ENCODE measurements at regions not wholly inside any gene's neighbourhood (a gene's known extent, or its start where the extent isn't known, plus 50 kb on each side); places are given as distances from the start of the nearest gene placed in this dataset.
"Not testable (repeated sequence)": the region's sequence is repeated elsewhere in the genome, so short reads cannot be mapped to it uniquely, and the experiment has no call there.

DNA sequence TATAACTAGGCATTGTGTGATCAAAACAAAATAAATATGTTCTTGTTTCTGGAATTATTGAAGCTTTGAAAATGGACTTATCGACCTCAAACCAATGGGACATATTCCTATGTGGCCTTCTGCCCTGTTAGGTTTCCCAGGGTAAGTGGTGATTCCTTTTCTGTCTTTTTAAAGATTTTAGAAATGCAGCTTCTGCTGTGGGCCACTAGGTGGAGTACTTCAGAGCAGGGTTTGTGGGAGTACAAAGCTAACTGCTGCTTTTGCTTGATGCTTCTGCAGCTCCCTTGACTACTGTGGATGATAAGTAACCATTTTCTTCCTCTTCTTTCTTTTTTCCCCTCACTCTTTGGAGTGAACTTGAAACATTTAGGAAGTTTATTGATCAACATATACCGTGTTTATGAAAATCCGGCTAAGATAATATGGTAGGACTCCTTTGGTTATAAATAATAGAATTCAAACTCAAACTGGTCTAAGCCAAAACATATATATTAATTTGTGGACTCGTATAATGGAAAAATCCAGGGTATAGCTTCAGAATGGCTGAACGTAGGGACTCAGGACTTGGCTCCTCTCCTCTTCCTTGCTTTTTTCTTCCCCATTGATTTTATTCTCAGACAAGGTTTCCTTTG lies 1737.7 kb upstream of the DEFB115 start:
- not testable (repeated sequence) for TF ChIP-seq ZNF521 (tag by site-specific recombination; IDR thresholded peaks at IDR 0.05); ZSCAN4 (tag by site-specific recombination; IDR thresholded peaks at IDR 0.05); ZBTB1 (tag by site-specific recombination; IDR thresholded peaks at IDR 0.05); ZNF280D (tag by site-specific recombination; IDR thresholded peaks at IDR 0.05); SETDB1 (IDR thresholded peaks at IDR 0.05; ENCODE audit: insufficient read length, low read length); ZEB2 (tag by site-specific recombination; IDR thresholded peaks at IDR 0.05); ZNF350 (tag by site-specific recombination; IDR thresholded peaks at IDR 0.05); ZNF311 (tag by site-specific recombination; IDR thresholded peaks at IDR 0.05; ENCODE audit: borderline replicate concordance); REST (tag by site-specific recombination; IDR thresholded peaks at IDR 0.05); SP7 (tag by site-specific recombination; IDR thresholded peaks at IDR 0.05); ZFP3 (tag by site-specific recombination; IDR thresholded peaks at IDR 0.05; ENCODE audit: low read depth)
